Esophagus muscularis mucosa (tissue), 3 donors: ENCODE measurements at regions not wholly inside any gene's neighbourhood (a gene's known extent, or its start where the extent isn't known, plus 50 kb on each side); places are given as distances from the start of the nearest gene placed in this dataset.
"Not testable (repeated sequence)": the region's sequence is repeated elsewhere in the genome, so short reads cannot be mapped to it uniquely, and the experiment has no call there.

Experiments
- CTCF ChIP-seq, 3 experiments: fragments of 200-600 bp in 2 of 3; fragments of 450-650 bp in 1 of 3; sonication (generic) in 2 of 3; IDR thresholded peaks; one replicate each; pipeline ENCODE4 v1.5.1; 2017 to 2019; ENCODE audit warnings: antibody characterized with exemption in 3 of 3, mild to moderate bottlenecking in 2 of 3, moderate library complexity in 1 of 3
- POLR2AphosphoS5 ChIP-seq, 2 donors: sonication (generic); formaldehyde crosslinking; IDR thresholded peaks; one replicate each; pipeline ENCODE4 v1.6.1; 2017; ENCODE audit warnings: antibody characterized with exemption in 2 of 2

GRCh38 chr15:44833761-44834160 lies 97.4 kb downstream of the TRIM69 start:
- TF ChIP-seq CTCF, POLR2AphosphoS5 (IDR thresholded peaks at IDR 0.05): not testable (repeated sequence)
